ENCODE measurements at regions not wholly inside any gene's neighbourhood (a gene's known extent, or its start where the extent isn't known, plus 50 kb on each side); places are given as distances from the start of the nearest gene placed in this dataset.

DNA sequence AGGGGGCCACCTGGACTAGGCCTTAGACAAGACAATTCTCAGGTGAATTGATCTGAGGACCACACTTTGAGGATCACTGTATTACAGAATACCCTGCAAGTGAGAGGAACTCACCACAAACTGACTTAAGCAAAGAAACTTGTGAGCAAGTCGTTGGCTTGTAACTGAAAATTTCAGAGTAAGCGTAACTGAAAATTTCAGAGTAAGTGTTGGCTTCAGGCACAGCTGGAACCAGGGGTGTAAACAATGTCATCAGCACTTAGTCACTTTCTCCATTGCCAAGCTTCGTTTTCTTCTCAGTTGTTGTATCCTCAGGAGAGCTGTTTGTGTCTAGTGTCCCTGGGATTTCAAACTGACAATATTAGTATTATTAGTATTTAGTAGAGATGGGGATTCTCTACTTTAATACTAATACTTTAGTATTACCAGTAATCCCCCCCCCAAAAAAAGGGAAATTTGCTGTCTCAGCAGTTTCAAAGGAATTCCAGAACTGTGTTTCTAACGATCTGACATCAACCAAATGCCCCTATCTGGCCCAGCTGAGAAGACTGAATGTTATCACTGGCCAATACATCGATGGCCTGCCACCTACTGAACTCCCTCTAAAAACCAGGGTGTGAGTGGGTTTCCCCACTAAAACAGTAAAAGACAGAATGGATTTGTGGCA is 474.4 kb downstream of the NTRK3 start:
- ATAC-seq, result no peak
- TF ChIP-seq OSR1 (CRISPR knock-in tag; IDR thresholded peaks at IDR 0.05) (no peak), ARNTL (CRISPR knock-in tag; IDR thresholded peaks at IDR 0.05; ENCODE audit: borderline replicate concordance, low read depth) (no peak), GLIS3 (CRISPR knock-in tag; IDR thresholded peaks at IDR 0.05) (no peak), ISL1 (CRISPR knock-in tag; IDR thresholded peaks at IDR 0.05) (no peak), ESRRG (CRISPR knock-in tag; IDR thresholded peaks at IDR 0.05) (no peak), ZC3H10 (CRISPR knock-in tag; IDR thresholded peaks at IDR 0.05) (no peak), ZNF565 (CRISPR knock-in tag; conservative IDR thresholded peaks at IDR 0.05; ENCODE audit: low read depth) (no peak), ZNF8 (CRISPR knock-in tag; IDR thresholded peaks at IDR 0.05) (no peak), PATZ1 (CRISPR knock-in tag; IDR thresholded peaks at IDR 0.05; ENCODE audit: borderline replicate concordance) (no peak), TOX (CRISPR knock-in tag; IDR thresholded peaks at IDR 0.05; ENCODE audit: borderline replicate concordance) (no peak), BACH2 (CRISPR knock-in tag; IDR thresholded peaks at IDR 0.05; ENCODE audit: borderline replicate concordance) (no peak), PPARA (CRISPR knock-in tag; IDR thresholded peaks at IDR 0.05; ENCODE audit: borderline replicate concordance) (no peak), SNAI2 (CRISPR knock-in tag; IDR thresholded peaks at IDR 0.05) (no peak), ZFP3 (CRISPR knock-in tag; IDR thresholded peaks at IDR 0.05) (no peak), POU6F1 (CRISPR knock-in tag; IDR thresholded peaks at IDR 0.05; ENCODE audit: borderline replicate concordance, low read depth) (no peak), ZNF70 (CRISPR knock-in tag; IDR thresholded peaks at IDR 0.05) (no peak)
- TF ChIP-seq, protein P1, sequence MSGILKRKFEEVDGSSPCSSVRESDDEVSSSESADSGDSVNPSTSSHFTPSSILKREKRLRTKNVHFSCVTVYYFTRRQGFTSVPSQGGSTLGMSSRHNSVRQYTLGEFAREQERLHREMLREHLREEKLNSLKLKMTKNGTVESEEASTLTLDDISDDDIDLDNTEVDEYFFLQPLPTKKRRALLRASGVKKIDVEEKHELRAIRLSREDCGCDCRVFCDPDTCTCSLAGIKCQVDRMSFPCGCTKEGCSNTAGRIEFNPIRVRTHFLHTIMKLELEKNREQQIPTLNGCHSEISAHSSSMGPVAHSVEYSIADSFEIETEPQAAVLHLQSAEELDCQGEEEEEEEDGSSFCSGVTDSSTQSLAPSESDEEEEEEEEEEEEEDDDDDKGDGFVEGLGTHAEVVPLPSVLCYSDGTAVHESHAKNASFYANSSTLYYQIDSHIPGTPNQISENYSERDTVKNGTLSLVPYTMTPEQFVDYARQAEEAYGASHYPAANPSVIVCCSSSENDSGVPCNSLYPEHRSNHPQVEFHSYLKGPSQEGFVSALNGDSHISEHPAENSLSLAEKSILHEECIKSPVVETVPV (CRISPR knock-in tag; IDR thresholded peaks at IDR 0.05), result no peak
- TF ChIP-seq, protein P2, sequence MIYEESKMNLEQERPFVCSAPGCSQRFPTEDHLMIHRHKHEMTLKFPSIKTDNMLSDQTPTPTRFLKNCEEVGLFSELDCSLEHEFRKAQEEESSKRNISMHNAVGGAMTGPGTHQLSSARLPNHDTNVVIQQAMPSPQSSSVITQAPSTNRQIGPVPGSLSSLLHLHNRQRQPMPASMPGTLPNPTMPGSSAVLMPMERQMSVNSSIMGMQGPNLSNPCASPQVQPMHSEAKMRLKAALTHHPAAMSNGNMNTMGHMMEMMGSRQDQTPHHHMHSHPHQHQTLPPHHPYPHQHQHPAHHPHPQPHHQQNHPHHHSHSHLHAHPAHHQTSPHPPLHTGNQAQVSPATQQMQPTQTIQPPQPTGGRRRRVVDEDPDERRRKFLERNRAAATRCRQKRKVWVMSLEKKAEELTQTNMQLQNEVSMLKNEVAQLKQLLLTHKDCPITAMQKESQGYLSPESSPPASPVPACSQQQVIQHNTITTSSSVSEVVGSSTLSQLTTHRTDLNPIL (CRISPR knock-in tag; IDR thresholded peaks at IDR 0.05; ENCODE audit: low read depth), result no peak
- TF ChIP-seq, protein P3, sequence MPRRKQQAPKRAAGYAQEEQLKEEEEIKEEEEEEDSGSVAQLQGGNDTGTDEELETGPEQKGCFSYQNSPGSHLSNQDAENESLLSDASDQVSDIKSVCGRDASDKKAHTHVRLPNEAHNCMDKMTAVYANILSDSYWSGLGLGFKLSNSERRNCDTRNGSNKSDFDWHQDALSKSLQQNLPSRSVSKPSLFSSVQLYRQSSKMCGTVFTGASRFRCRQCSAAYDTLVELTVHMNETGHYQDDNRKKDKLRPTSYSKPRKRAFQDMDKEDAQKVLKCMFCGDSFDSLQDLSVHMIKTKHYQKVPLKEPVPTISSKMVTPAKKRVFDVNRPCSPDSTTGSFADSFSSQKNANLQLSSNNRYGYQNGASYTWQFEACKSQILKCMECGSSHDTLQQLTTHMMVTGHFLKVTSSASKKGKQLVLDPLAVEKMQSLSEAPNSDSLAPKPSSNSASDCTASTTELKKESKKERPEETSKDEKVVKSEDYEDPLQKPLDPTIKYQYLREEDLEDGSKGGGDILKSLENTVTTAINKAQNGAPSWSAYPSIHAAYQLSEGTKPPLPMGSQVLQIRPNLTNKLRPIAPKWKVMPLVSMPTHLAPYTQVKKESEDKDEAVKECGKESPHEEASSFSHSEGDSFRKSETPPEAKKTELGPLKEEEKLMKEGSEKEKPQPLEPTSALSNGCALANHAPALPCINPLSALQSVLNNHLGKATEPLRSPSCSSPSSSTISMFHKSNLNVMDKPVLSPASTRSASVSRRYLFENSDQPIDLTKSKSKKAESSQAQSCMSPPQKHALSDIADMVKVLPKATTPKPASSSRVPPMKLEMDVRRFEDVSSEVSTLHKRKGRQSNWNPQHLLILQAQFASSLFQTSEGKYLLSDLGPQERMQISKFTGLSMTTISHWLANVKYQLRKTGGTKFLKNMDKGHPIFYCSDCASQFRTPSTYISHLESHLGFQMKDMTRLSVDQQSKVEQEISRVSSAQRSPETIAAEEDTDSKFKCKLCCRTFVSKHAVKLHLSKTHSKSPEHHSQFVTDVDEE (CRISPR knock-in tag; IDR thresholded peaks at IDR 0.05), result no peak

- TF ChIP-seq POU6F1 (CRISPR knock-in tag; IDR thresholded peaks at IDR 0.05; ENCODE audit: borderline replicate concordance, low read depth) (no peak), RARB (CRISPR knock-in tag; IDR thresholded peaks at IDR 0.05) (no peak), OSR1 (CRISPR knock-in tag; IDR thresholded peaks at IDR 0.05) (no peak), SNAI2 (CRISPR knock-in tag; IDR thresholded peaks at IDR 0.05) (no peak), BACH2 (CRISPR knock-in tag; IDR thresholded peaks at IDR 0.05; ENCODE audit: borderline replicate concordance) (no peak), ZFP3 (CRISPR knock-in tag; IDR thresholded peaks at IDR 0.05) (no peak), ISL1 (CRISPR knock-in tag; IDR thresholded peaks at IDR 0.05) (no peak), ZNF565 (CRISPR knock-in tag; conservative IDR thresholded peaks at IDR 0.05; ENCODE audit: low read depth) (no peak), ARNTL (CRISPR knock-in tag; IDR thresholded peaks at IDR 0.05; ENCODE audit: borderline replicate concordance, low read depth) (no peak), ESRRG (CRISPR knock-in tag; IDR thresholded peaks at IDR 0.05) (no peak), TOX (CRISPR knock-in tag; IDR thresholded peaks at IDR 0.05; ENCODE audit: borderline replicate concordance) (no peak), PPARA (CRISPR knock-in tag; IDR thresholded peaks at IDR 0.05; ENCODE audit: borderline replicate concordance) (no peak), ZNF70 (CRISPR knock-in tag; IDR thresholded peaks at IDR 0.05) (no peak)
- TF ChIP-seq, protein P2 (CRISPR knock-in tag; IDR thresholded peaks at IDR 0.05; ENCODE audit: low read depth), result no peak
- TF ChIP-seq, protein P1 (CRISPR knock-in tag; IDR thresholded peaks at IDR 0.05), result no peak
- ATAC-seq, result no peak
Measured at GRCh38 chr15:87779746-87780145, 476.8 kb downstream of the NTRK3 start.

Data from SK-N-SH treated with all-trans-retinoic acid at 6 μM for 48 hours (cell line).